ENCODE measurements at regions not wholly inside any gene's neighbourhood (a gene's known extent, or its start where the extent isn't known, plus 50 kb on each side); places are given as distances from the start of the nearest gene placed in this dataset.
"Not testable (repeated sequence)": the region's sequence is repeated elsewhere in the genome, so short reads cannot be mapped to it uniquely, and the experiment has no call there.

- no peak for DNase-seq (ENCODE audit: low read depth in 3 of 3, low spot score in 2 of 3)
These were observed 250.2 kb upstream of the MEX3C start for GRCh38 chr18:51447351-51448342.

GRCh38 chr18:51448949-51449348 lies 251.5 kb upstream of the MEX3C start:
- DNase-seq (ENCODE audit: low read depth in 3 of 3, low spot score in 2 of 3), result no peak

- no peak for DNase-seq (ENCODE audit: low read depth in 3 of 3, low spot score in 2 of 3)
These were observed 256.1 kb upstream of the MEX3C start for GRCh38 chr18:51453594-51453993.

GRCh38 chr18:51458861-51459260 lies 261.4 kb upstream of the MEX3C start:
- DNase-seq (ENCODE audit: low read depth in 3 of 3, low spot score in 2 of 3), result no peak

GRCh38 chr18:51461956-51462355 lies 264.5 kb upstream of the MEX3C start:
- DNase-seq (ENCODE audit: low read depth in 3 of 3, low spot score in 2 of 3), result no peak

GRCh38 chr18:51463483-51464136 lies 266.1 kb upstream of the MEX3C start:
- no peak for DNase-seq (ENCODE audit: low read depth in 3 of 3, low spot score in 2 of 3)

GRCh38 chr18:51478908-51479307 lies 281.4 kb upstream of the MEX3C start:
- no peak for DNase-seq (ENCODE audit: low read depth in 3 of 3, low spot score in 2 of 3)

- DNase-seq (ENCODE audit: low read depth in 3 of 3, low spot score in 2 of 3), result no peak
These were observed 282.3 kb upstream of the MEX3C start for GRCh38 chr18:51479736-51480135.

GRCh38 chr18:51480407-51481261 lies 283.2 kb upstream of the MEX3C start:
- DNase-seq (ENCODE audit: low read depth in 3 of 3, low spot score in 2 of 3), result no peak

- no peak for DNase-seq (ENCODE audit: low read depth in 3 of 3, low spot score in 2 of 3)
These were observed 289.4 kb upstream of the MEX3C start for GRCh38 chr18:51486735-51487366.

- no peak for DNase-seq (ENCODE audit: low read depth in 3 of 3, low spot score in 2 of 3)
These were observed 292.9 kb upstream of the MEX3C start for GRCh38 chr18:51490417-51490816.

- no peak for DNase-seq (ENCODE audit: low read depth in 3 of 3, low spot score in 2 of 3)
These were observed 293.4 kb upstream of the MEX3C start for GRCh38 chr18:51490860-51491259.

- DNase-seq (ENCODE audit: low read depth in 3 of 3, low spot score in 2 of 3), result no peak
These were observed 294.3 kb upstream of the MEX3C start for GRCh38 chr18:51491678-51492372.

GRCh38 chr18:51498085-51498855 lies 300.8 kb upstream of the MEX3C start:
- DNase-seq (ENCODE audit: low read depth in 3 of 3, low spot score in 2 of 3), result no peak

- no peak for DNase-seq (ENCODE audit: low read depth in 3 of 3, low spot score in 2 of 3)
These were observed 305.9 kb upstream of the MEX3C start for GRCh38 chr18:51503351-51503750.

GRCh38 chr18:51506811-51507210 lies 309.3 kb upstream of the MEX3C start:
- DNase-seq (ENCODE audit: low read depth in 3 of 3, low spot score in 2 of 3), result no peak

- not testable (repeated sequence) for DNase-seq (ENCODE audit: low read depth in 3 of 3, low spot score in 2 of 3)
These were observed 310.9 kb upstream of the MEX3C start for GRCh38 chr18:51508410-51508809.

- no peak for DNase-seq (ENCODE audit: low read depth in 3 of 3, low spot score in 2 of 3)
These were observed 312.5 kb upstream of the MEX3C start for GRCh38 chr18:51510020-51510419.

GRCh38 chr18:51513517-51513916 lies 316.0 kb upstream of the MEX3C start:
- no peak for DNase-seq (ENCODE audit: low read depth in 3 of 3, low spot score in 2 of 3)
